ENCODE measurements at regions not wholly inside any gene's neighbourhood (a gene's known extent, or its start where the extent isn't known, plus 50 kb on each side); places are given as distances from the start of the nearest gene placed in this dataset.

DNA sequence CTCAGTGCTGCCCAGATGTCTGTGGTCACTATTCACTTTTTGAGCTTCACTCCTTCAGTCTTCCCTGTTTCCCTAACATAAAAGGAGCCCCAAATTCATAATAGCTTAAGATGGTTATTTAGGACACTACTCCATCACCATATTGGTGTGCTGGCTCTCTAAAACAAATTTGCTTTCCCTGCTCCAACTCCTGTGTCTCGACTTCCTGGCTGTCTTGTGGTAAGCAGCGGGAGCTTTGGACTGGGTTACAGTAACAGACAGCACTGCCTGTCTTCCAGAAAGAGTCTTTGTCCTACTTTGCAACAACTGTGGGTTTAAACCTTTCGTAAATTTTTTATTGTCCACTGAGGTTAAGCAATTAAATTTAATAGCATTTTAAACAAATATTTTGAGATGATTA is 389.4 kb downstream of the CDH9 start:
- ATAC-seq (no peak), DNase-seq (no peak)
- Histone ChIP-seq H3K27ac (ENCODE audit: low read length) (no peak overlapping the region), H3K36me3 (ENCODE audit: control insufficient read depth, insufficient read depth, low read length) (no peaks in the 10 kb centered on the region), H3K9me3 (ENCODE audit: control insufficient read depth, insufficient read depth, low read length) (peaks cover 10% of the 10 kb centered on the region), H3K27me3 (ENCODE audit: control insufficient read depth, insufficient read depth, low read length) (no peaks in the 10 kb centered on the region), H3K4me3 (ENCODE audit: low read length) (no peak overlapping the region), H3K4me1 (ENCODE audit: control insufficient read depth, insufficient read depth, low read length) (no peaks in the 10 kb centered on the region)
- TF ChIP-seq CTCF (IDR thresholded peaks at IDR 0.05), result no peak
- Mint-ChIP-seq H3K36me3 (no peaks in the 10 kb centered on the region), H3K27me3 (ENCODE audit: low read depth in 2 of 2) (no peaks in the 10 kb centered on the region), H3K4me1 (no peaks in the 10 kb centered on the region), H3K27ac (no peak overlapping the region), H3K4me3 (no peak overlapping the region), H3K9me3 (peaks cover 8 to 22% of the 10 kb centered on the region in 2 donors)
- 72% methylated on average over 2 of the region's 3 CpGs for WGBS (ENCODE audit: insufficient coverage)
- intact Hi-C loops (cut with micrococcal nuclease), result no loop called here

DNA sequence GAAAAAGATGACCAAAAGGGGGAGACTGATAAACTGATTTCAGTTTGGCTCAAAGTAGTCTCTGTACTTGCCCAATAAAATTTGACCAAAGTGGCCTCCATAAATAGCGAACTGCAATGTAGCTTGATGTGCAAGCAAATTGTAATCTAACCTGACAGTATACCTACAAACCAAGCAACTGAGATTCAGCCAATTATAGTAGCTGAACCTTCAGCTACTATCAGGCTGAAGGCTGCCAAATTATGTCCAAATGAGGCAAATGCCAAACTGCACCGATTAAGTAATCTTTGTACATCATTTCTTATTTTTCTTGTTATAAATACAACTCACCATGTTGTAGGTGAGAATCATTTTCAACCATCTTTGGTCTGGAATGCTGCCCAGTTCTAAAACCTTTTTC is 390.6 kb downstream of the CDH9 start:
- no peaks in the 10 kb centered on the region for H3K27me3 ChIP-seq (ENCODE audit: control insufficient read depth, insufficient read depth, low read length)
- no peak overlapping the region for H3K27ac ChIP-seq (ENCODE audit: low read length)
- intact Hi-C loops (cut with micrococcal nuclease), result no loop called here
- Mint-ChIP-seq H3K36me3 (no peaks in the 10 kb centered on the region), H3K27ac (no peak overlapping the region), H3K4me1 (no peaks in the 10 kb centered on the region), H3K4me3 (no peak overlapping the region), H3K9me3 (peaks cover 8 to 23% of the 10 kb centered on the region in 2 donors), H3K27me3 (ENCODE audit: low read depth in 2 of 2) (no peaks in the 10 kb centered on the region)
- ATAC-seq (no peak), DNase-seq (no peak)
- no peaks in the 10 kb centered on the region for H3K4me1 ChIP-seq (ENCODE audit: control insufficient read depth, insufficient read depth, low read length)
- H3K4me3 ChIP-seq (ENCODE audit: low read length), result no peak overlapping the region
- no peaks in the 10 kb centered on the region for H3K36me3 ChIP-seq (ENCODE audit: control insufficient read depth, insufficient read depth, low read length)
- H3K9me3 ChIP-seq (ENCODE audit: control insufficient read depth, insufficient read depth, low read length), result peaks cover 9% of the 10 kb centered on the region
- no peak for TF ChIP-seq CTCF (IDR thresholded peaks at IDR 0.05)
- 89% methylated on average over 1 of the region's 2 CpGs for WGBS (ENCODE audit: insufficient coverage)

DNA sequence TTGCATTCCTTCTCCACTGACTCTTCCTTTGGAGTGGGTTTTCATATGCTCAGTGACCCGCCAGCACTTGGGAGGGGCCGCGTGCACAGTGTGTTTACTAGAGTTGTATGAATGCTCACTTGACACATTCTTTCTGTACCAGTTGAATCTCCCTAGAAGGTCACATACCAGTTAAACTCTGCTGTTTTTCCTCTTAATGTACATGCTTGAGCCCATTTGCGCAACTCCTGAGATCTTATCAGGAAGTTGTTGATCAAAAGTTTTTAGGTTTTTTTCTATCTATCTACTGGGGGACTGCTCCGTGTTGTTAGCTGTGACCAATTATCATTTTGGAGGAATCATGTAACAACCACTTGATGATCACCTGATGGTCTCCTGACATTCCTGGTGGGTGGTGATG is 392.7 kb downstream of the CDH9 start:
- Mint-ChIP-seq H3K4me1 (no peaks in the 10 kb centered on the region), H3K4me3 (no peak overlapping the region), H3K27me3 (ENCODE audit: low read depth in 2 of 2) (no peaks in the 10 kb centered on the region), H3K9me3 (peaks cover 10 to 18% of the 10 kb centered on the region in 2 donors), H3K27ac (no peak overlapping the region), H3K36me3 (no peaks in the 10 kb centered on the region)
- ATAC-seq (no peak), DNase-seq (no peak)
- Histone ChIP-seq H3K36me3 (ENCODE audit: control insufficient read depth, insufficient read depth, low read length) (no peaks in the 10 kb centered on the region), H3K27me3 (ENCODE audit: control insufficient read depth, insufficient read depth, low read length) (no peaks in the 10 kb centered on the region), H3K4me3 (ENCODE audit: low read length) (no peak overlapping the region), H3K4me1 (ENCODE audit: control insufficient read depth, insufficient read depth, low read length) (no peaks in the 10 kb centered on the region), H3K9me3 (ENCODE audit: control insufficient read depth, insufficient read depth, low read length) (peaks cover 10% of the 10 kb centered on the region), H3K27ac (ENCODE audit: low read length) (no peak overlapping the region)
- TF ChIP-seq CTCF (IDR thresholded peaks at IDR 0.05), result no peak
- intact Hi-C loops (cut with micrococcal nuclease), result no loop called here
- 91% methylated on average over 4 of the region's 5 CpGs for WGBS (ENCODE audit: insufficient coverage)

DNA sequence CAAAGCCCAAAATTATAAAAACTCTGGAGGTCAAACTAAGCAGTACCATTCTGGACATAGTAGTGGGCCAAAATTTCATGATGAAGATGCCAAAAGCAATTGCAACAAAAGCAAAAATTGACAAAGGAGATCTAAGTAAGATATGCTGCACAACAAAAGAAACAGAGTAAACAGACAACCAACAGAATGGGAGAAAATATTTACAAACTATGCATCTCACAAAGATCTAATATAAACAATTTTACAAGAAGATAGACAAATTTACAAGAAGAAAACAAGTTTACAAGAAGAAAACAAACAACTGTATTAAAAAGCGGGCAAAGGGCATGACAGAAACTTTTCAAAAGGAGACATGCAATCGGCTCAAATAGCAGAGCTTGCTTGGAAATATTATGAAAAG is 396.9 kb downstream of the CDH9 start:
- intact Hi-C loops (cut with micrococcal nuclease), result no loop called here
- Histone ChIP-seq H3K4me3 (ENCODE audit: low read length) (no peak overlapping the region), H3K4me1 (ENCODE audit: control insufficient read depth, insufficient read depth, low read length) (no peaks in the 10 kb centered on the region), H3K9me3 (ENCODE audit: control insufficient read depth, insufficient read depth, low read length) (peaks cover 10% of the 10 kb centered on the region), H3K27me3 (ENCODE audit: control insufficient read depth, insufficient read depth, low read length) (no peaks in the 10 kb centered on the region), H3K27ac (ENCODE audit: low read length) (no peak overlapping the region), H3K36me3 (ENCODE audit: control insufficient read depth, insufficient read depth, low read length) (no peaks in the 10 kb centered on the region)
- Mint-ChIP-seq H3K4me1 (no peaks in the 10 kb centered on the region), H3K27ac (no peak overlapping the region), H3K36me3 (peaks cover 6% of the 10 kb centered on the region), H3K27me3 (ENCODE audit: low read depth in 2 of 2) (no peaks in the 10 kb centered on the region), H3K9me3 (peaks cover 11 to 22% of the 10 kb centered on the region in 2 donors), H3K4me3 (no peak overlapping the region)
- DNase-seq (no peak), ATAC-seq (no peak)
- no peak for TF ChIP-seq CTCF (IDR thresholded peaks at IDR 0.05)
- 80% methylated on average over 1 of the region's 2 CpGs for WGBS (ENCODE audit: insufficient coverage)
